Ramos (cell line): ENCODE measurements at regions not wholly inside any gene's neighbourhood (a gene's known extent, or its start where the extent isn't known, plus 50 kb on each side); places are given as distances from the start of the nearest gene placed in this dataset.
"Not testable (repeated sequence)": the region's sequence is repeated elsewhere in the genome, so short reads cannot be mapped to it uniquely, and the experiment has no call there.

Experiments used
- in situ Hi-C: fragments of 300-500 bp; cut with MboI; formaldehyde crosslinking; loops from one replicate; pipeline ENCODE4 v1.14.3; 2022; ENCODE audit warnings: low sequenced_read_pairs; ENCODE audit not compliant: unreplicated experiment

- in situ Hi-C loops: no loop called here
These were observed 162.2 kb upstream of the STK32A start for GRCh38 chr5:147072622-147073021.

GRCh38 chr5:147073098-147073497 is 161.7 kb upstream of the STK32A start:
- in situ Hi-C loops: no loop called here

- in situ Hi-C loops: no loop called here
These were observed 159.6 kb upstream of the STK32A start for GRCh38 chr5:147075187-147075586.

GRCh38 chr5:147080391-147080790 is 154.4 kb upstream of the STK32A start:
- in situ Hi-C loops: no loop called here

GRCh38 chr5:147081311-147081764 is 153.5 kb upstream of the STK32A start:
- in situ Hi-C loops: no loop called here

GRCh38 chr5:147084702-147085101 is 150.1 kb upstream of the STK32A start:
- in situ Hi-C loops: no loop called here

GRCh38 chr5:147085409-147085808 is 149.4 kb upstream of the STK32A start:
- in situ Hi-C loops: no loop called here

- in situ Hi-C loops: no loop called here
These were observed 142.8 kb upstream of the STK32A start for GRCh38 chr5:147092044-147092443.

- in situ Hi-C loops: no loop called here
These were observed 141.7 kb upstream of the STK32A start for GRCh38 chr5:147093138-147093537.

GRCh38 chr5:147095740-147096139 is 139.1 kb upstream of the STK32A start:
- in situ Hi-C loops: no loop called here

GRCh38 chr5:147098233-147098790 is 136.5 kb upstream of the STK32A start:
- in situ Hi-C loops: no loop called here

GRCh38 chr5:147101659-147102369 is 133.0 kb upstream of the STK32A start:
- in situ Hi-C loops: no loop called here

GRCh38 chr5:147112899-147113298 is 121.9 kb upstream of the STK32A start:
- in situ Hi-C loops: no loop called here

- in situ Hi-C loops: no loop called here
These were observed 120.9 kb upstream of the STK32A start for GRCh38 chr5:147113967-147114366.

GRCh38 chr5:147139759-147140158 is 95.1 kb upstream of the STK32A start:
- in situ Hi-C loops: not testable (repeated sequence)

GRCh38 chr5:147140558-147140957 is 94.3 kb upstream of the STK32A start:
- in situ Hi-C loops: no loop called here

- in situ Hi-C loops: not testable (repeated sequence)
These were observed 93.2 kb upstream of the STK32A start for GRCh38 chr5:147141580-147141979.

- in situ Hi-C loops: no loop called here
These were observed 91.6 kb upstream of the STK32A start for GRCh38 chr5:147143215-147143614.

- in situ Hi-C loops: no loop called here
These were observed 89.5 kb upstream of the STK32A start for GRCh38 chr5:147145328-147145727.

GRCh38 chr5:147148715-147149114 is 86.1 kb upstream of the STK32A start:
- in situ Hi-C loops: no loop called here

- in situ Hi-C loops: no loop called here
These were observed 82.7 kb upstream of the STK32A start for GRCh38 chr5:147152086-147152485.

GRCh38 chr5:147154809-147155208 is 80.0 kb upstream of the STK32A start:
- in situ Hi-C loops: no loop called here
